Caco-2 (cell line): ENCODE measurements at regions not wholly inside any gene's neighbourhood (a gene's known extent, or its start where the extent isn't known, plus 50 kb on each side); places are given as distances from the start of the nearest gene placed in this dataset.

Experiments
- BruUV-seq: library from RNA; stranded (reverse); fragments of 400-500 nt; replicated peaks from 2 replicates; lab custom pipeline; 2021; lab: Mats Ljungman, UMichigan
- CTCF ChIA-PET: fragments of 300-600 bp; sonication (Branson Sonifier 250); formaldehyde crosslinking; loops from one replicate; lab custom pipeline; 2022; ENCODE audit warnings: antibody characterized with exemption; lab: Charles Lee
- POLR2A ChIA-PET: fragments of 300-600 bp; sonication (Branson Sonifier 250); formaldehyde crosslinking; loops from one replicate; lab custom pipeline; 2022; ENCODE audit warnings: antibody characterized with exemption; lab: Charles Lee
- DNase-seq, 2 experiments: peaks; one replicate each; pipeline versions ENCODE4 v3.0.0 to v3.0.0-alpha.2; 2020 to 2022
- H3K27me3 ChIP-seq: replicated peaks from 2 replicates; pipeline ENCODE4 v1.6.0; 2011; ENCODE audit warnings: low read length; ENCODE audit not compliant: control insufficient read depth, insufficient read depth
- H3K36me3 ChIP-seq: 2 replicates; pipeline ENCODE4 v1.5.1; 2011; ENCODE audit warnings: low read length; ENCODE audit not compliant: control insufficient read depth, insufficient read depth
- H3K4me1 ChIP-seq: fragments of 250-450 bp; sonication (Bioruptor Pico); 2 replicates; pipeline ENCODE4 v1.5.1; 2020; ENCODE audit warnings: mild to moderate bottlenecking
- H3K4me3 ChIP-seq: 2 replicates; pipeline ENCODE4 v1.5.1; 2011; ENCODE audit warnings: low read depth, mild to moderate bottlenecking, control low read depth, low read length
- H3K9me3 ChIP-seq: fragments of 250-450 bp; sonication (Bioruptor Pico); 2 replicates; pipeline ENCODE4 v1.5.1; 2020; ENCODE audit warnings: mild to moderate bottlenecking, moderate library complexity
- H3K27ac Mint-ChIP-seq: one replicate; pipeline ENCODE4 v1.8.0; 2022; ENCODE audit warnings: mixed read lengths; ENCODE audit not compliant: unreplicated experiment
- H3K27me3 Mint-ChIP-seq: one replicate; pipeline ENCODE4 v1.8.0; 2022; ENCODE audit warnings: mixed read lengths; ENCODE audit not compliant: insufficient read depth, unreplicated experiment
- H3K36me3 Mint-ChIP-seq: one replicate; pipeline ENCODE4 v1.8.0; 2022; ENCODE audit warnings: mild to moderate bottlenecking, mixed read lengths; ENCODE audit not compliant: insufficient read depth, unreplicated experiment
- H3K4me1 Mint-ChIP-seq: one replicate; pipeline ENCODE4 v1.8.0; 2022; ENCODE audit warnings: low read depth, mixed read lengths; ENCODE audit not compliant: unreplicated experiment
- H3K4me3 Mint-ChIP-seq: one replicate; pipeline ENCODE4 v1.8.0; 2022; ENCODE audit warnings: mild to moderate bottlenecking, moderate library complexity, mixed read lengths; ENCODE audit not compliant: unreplicated experiment
- H3K9me3 Mint-ChIP-seq: one replicate; pipeline ENCODE4 v1.8.0; 2022; ENCODE audit warnings: mixed read lengths; ENCODE audit not compliant: unreplicated experiment
- CTCF ChIP-seq, 2 experiments: fragments of 200-600 bp in 1 of 2; IDR thresholded peaks; 1 replicate in 1 of 2; 2 replicates in 1 of 2; pipeline versions ENCODE4 v1.5.1 to v1.8.0; 2011 to 2022; ENCODE audit warnings: antibody characterized with exemption in 1 of 2, control low read depth in 1 of 2, inconsistent platforms in 1 of 2, low read depth in 1 of 2, low read length in 1 of 2, mild to moderate bottlenecking in 1 of 2, moderate library complexity in 1 of 2; ENCODE audit not compliant: insufficient read depth in 1 of 2, severe bottlenecking in 1 of 2, unreplicated experiment in 1 of 2
- intact Hi-C: fragments of 100-400 bp; cut with micrococcal nuclease; formaldehyde crosslinking; loops from one replicate; pipeline ENCODE4 v1.10.0; 2022; ENCODE audit not compliant: unreplicated experiment

- Histone ChIP-seq H3K36me3 (no peaks in the 10 kb centered on the region), H3K27me3 (no peaks in the 10 kb centered on the region), H3K4me3 (no peak overlapping the region), H3K4me1 (no peaks in the 10 kb centered on the region), H3K9me3 (no peaks in the 10 kb centered on the region)
- peaks cover 10% of the 10 kb centered on the region for H3K27me3 Mint-ChIP-seq
- H3K9me3 Mint-ChIP-seq: no peaks in the 10 kb centered on the region
- H3K4me1 Mint-ChIP-seq: no peaks in the 10 kb centered on the region
- H3K27ac Mint-ChIP-seq: no peak overlapping the region
- intact Hi-C loops: no loop called here
- TF ChIP-seq CTCF (IDR thresholded peaks at IDR 0.05; ENCODE audit: insufficient read depth in 1 of 2, low read depth in 1 of 2, low read length in 1 of 2, severe bottlenecking in 1 of 2, unreplicated experiment in 1 of 2): no peak
- no peak for DNase-seq
- H3K4me3 Mint-ChIP-seq: no peak overlapping the region
- H3K36me3 Mint-ChIP-seq: no peaks in the 10 kb centered on the region
- CTCF ChIA-PET: no interaction called here
- POLR2A ChIA-PET: no interaction called here
- no TSS peak for BruUV-seq
Observed at GRCh38 chr4:83660578-83660977, 124.7 kb downstream of the GPAT3 start.

- peaks cover 10% of the 10 kb centered on the region for H3K27me3 Mint-ChIP-seq
- no peak overlapping the region for H3K4me3 Mint-ChIP-seq
- Histone ChIP-seq H3K9me3 (no peaks in the 10 kb centered on the region), H3K4me1 (no peaks in the 10 kb centered on the region), H3K4me3 (no peak overlapping the region), H3K27me3 (no peaks in the 10 kb centered on the region), H3K36me3 (no peaks in the 10 kb centered on the region)
- intact Hi-C loops: no loop called here
- ChIA-PET CTCF (no interaction called here), POLR2A (no interaction called here)
- TF ChIP-seq CTCF (IDR thresholded peaks at IDR 0.05; ENCODE audit: insufficient read depth in 1 of 2, low read depth in 1 of 2, low read length in 1 of 2, severe bottlenecking in 1 of 2, unreplicated experiment in 1 of 2): no peak
- H3K27ac Mint-ChIP-seq: no peak overlapping the region
- no peaks in the 10 kb centered on the region for H3K9me3 Mint-ChIP-seq
- no peaks in the 10 kb centered on the region for H3K4me1 Mint-ChIP-seq
- no peaks in the 10 kb centered on the region for H3K36me3 Mint-ChIP-seq
- BruUV-seq: no TSS peak
- DNase-seq: no peak
Observed at GRCh38 chr4:83658806-83659205, 122.9 kb downstream of the GPAT3 start.

- no TSS peak for BruUV-seq
- Mint-ChIP-seq H3K27ac (no peak overlapping the region), H3K4me1 (no peaks in the 10 kb centered on the region), H3K4me3 (no peak overlapping the region), H3K9me3 (no peaks in the 10 kb centered on the region), H3K36me3 (no peaks in the 10 kb centered on the region), H3K27me3 (peaks cover 7% of the 10 kb centered on the region)
- Histone ChIP-seq H3K27me3 (no peaks in the 10 kb centered on the region), H3K4me1 (no peaks in the 10 kb centered on the region), H3K36me3 (no peaks in the 10 kb centered on the region), H3K4me3 (no peak overlapping the region), H3K9me3 (no peaks in the 10 kb centered on the region)
- ChIA-PET POLR2A (no interaction called here), CTCF (interaction anchor here (0.5 kb wide), 1 partner anchor 108 kb away, joined by 4 read pairs; no protein-coding TSS in a partner anchor)
- peak in 1 of 2 experiments; percentile 2 for DNase-seq
- TF ChIP-seq CTCF (IDR thresholded peaks at IDR 0.05; ENCODE audit: insufficient read depth in 1 of 2, low read depth in 1 of 2, low read length in 1 of 2, severe bottlenecking in 1 of 2, unreplicated experiment in 1 of 2): no peak
- intact Hi-C loops: no loop called here
Observed at GRCh38 chr4:83657336-83657735, 121.4 kb downstream of the GPAT3 start.
